C4-2B (cell line): ENCODE measurements at regions not wholly inside any gene's neighbourhood (a gene's known extent, or its start where the extent isn't known, plus 50 kb on each side); places are given as distances from the start of the nearest gene placed in this dataset.

Source experiments
- H3K27ac ChIP-seq: fragments of 450-650 bp; 2 replicates; pipeline ENCODE4 v1.5.1; 2017
- ZFX ChIP-seq: fragments of 450-650 bp; IDR thresholded peaks from 2 replicates; pipeline ENCODE4 v1.6.1; 2017
- TF ChIP-seq, protein P1 (sequence below): fragments of 450-650 bp; conservative IDR thresholded peaks from 2 replicates; pipeline ENCODE4 v1.5.1; 2017; ENCODE audit warnings: mild to moderate bottlenecking

DNA sequence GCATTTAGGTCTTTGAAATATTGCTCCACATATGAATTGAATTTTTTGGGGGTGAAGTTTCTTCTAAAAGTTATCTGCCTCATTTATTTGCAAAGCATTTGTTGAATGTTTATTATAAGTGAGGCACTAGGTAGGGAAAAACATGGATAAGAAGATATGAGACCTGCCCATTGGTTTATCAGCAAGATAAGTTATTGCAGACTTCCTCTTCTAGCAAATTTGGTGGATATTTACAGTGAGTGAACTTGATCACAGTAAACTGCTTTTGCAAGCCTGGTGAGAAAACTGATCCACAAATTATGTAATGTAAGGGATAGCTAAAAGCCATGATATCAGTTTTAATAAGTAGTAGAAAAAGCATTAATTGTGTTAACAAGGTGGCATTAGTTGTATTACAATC is 364.8 kb downstream of the SOCS6 start:
- TF ChIP-seq ZFX, result no peak
- TF ChIP-seq, protein P1, sequence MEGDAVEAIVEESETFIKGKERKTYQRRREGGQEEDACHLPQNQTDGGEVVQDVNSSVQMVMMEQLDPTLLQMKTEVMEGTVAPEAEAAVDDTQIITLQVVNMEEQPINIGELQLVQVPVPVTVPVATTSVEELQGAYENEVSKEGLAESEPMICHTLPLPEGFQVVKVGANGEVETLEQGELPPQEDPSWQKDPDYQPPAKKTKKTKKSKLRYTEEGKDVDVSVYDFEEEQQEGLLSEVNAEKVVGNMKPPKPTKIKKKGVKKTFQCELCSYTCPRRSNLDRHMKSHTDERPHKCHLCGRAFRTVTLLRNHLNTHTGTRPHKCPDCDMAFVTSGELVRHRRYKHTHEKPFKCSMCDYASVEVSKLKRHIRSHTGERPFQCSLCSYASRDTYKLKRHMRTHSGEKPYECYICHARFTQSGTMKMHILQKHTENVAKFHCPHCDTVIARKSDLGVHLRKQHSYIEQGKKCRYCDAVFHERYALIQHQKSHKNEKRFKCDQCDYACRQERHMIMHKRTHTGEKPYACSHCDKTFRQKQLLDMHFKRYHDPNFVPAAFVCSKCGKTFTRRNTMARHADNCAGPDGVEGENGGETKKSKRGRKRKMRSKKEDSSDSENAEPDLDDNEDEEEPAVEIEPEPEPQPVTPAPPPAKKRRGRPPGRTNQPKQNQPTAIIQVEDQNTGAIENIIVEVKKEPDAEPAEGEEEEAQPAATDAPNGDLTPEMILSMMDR, result no peak
- H3K27ac ChIP-seq, result no peak overlapping the region

DNA sequence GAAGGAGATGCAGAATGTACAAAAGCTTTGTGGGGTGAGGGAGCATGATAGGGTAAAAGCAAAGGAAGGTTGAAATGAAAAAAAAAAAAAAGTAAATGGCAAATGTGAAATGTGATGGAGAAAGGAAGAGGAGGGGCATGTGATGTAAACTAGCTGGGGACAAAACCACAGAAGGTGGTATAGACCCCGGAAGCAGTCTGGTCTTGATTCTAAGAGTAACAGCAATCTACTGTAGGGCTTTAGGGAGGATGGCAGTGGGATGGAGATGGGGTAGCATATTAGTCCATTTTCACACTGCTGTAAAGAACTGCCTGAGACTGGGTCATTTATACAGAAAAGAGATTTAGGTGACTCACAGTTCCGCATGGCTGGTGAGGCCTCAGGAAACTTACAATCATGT is 362.0 kb downstream of the SOCS6 start:
- TF ChIP-seq, protein P1, result no peak
- no peak for TF ChIP-seq ZFX
- H3K27ac ChIP-seq, result no peak overlapping the region

DNA sequence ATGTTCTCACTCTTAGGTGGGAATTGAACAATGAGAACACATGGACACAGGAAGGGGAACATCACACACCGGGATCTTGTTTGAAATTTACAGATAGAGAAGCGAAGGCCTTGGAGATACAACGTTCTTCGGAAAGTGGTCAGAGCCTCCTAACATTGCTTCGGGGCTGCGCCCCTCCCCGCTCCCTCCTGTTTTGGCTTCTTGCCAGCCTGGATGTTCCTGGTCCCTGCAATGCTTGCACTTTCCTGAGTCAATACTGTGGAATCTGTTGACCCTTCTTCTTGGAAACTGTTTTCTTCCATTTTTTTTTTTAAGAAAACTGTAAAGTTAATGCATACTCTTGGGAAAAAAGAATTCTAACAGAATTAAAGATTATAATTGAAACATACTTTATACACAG is 360.8 kb downstream of the SOCS6 start:
- TF ChIP-seq ZFX, result no peak
- TF ChIP-seq, protein P1, result no peak

DNA sequence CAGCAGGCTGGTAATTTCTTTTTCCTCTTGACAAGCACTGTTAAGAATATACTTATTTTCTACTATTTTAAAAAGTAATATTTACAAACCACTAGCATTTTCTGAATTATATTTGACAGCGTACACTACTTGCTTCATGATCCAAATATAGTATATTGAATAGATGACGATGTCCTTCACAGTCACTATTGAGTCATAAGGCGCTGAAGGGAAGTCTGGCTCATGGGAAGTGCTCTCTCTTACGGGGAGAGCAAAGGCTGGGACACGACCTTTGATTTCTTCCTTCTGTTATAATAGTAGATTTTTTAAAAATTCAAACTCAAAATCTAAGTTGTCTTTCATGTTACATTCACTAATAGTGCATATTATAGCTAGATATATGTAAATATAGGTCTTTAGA is 357.1 kb downstream of the SOCS6 start:
- no peak overlapping the region for H3K27ac ChIP-seq
- no peak for TF ChIP-seq ZFX

More for the DNA sequence above, 360.8 kb downstream of the SOCS6 start:
- no peak overlapping the region for H3K27ac ChIP-seq

DNA sequence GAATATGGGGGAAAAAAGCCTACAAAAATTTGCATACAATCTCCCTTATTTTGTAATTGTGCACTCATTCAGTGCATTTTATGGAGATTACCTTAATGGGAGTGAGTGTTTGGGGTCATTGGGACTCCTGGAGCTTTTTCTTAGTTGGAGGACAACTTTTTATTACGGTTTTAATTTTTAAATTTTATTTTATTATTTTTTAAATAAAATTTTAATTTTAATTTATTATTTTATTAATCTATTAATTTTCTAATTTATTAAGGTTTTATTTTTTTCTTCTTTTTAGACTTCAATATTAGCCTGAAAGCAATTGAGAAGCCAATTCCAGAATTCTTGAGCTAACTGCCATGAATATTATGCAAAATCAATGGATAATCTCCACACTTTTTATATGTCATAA is 355.0 kb downstream of the SOCS6 start:
- no peak for TF ChIP-seq ZFX
- TF ChIP-seq, protein P1, result no peak
- no peak overlapping the region for H3K27ac ChIP-seq

DNA sequence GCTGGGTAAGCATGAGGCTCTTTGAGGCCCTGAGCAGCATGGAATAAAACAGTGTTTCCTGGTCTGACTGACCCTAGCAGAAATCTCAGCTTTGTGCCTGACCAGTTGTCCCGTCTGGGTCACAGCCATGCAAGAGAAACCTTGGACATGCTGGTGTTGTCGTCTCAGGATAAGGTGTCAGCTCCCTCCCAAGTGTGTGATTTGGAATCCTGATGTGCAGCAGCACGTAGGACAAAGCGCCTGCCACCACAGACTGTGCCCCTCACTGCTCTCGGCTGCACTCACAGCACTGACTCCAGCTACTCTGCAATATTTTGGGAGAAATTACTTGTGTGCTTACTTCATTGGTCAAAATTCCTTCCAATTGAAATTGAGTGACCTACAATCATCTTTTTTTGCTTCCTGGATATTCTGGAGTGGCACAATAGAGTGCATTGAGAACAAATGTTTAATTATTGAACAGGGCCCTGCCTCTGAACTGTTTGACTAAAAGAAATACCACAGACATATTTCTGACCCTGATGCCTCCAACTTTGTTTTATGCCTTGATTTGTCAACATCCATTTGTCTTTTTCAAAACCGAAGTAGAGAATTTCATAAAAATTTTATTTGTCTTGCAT is 352.4 kb downstream of the SOCS6 start:
- TF ChIP-seq, protein P1, result no peak
- TF ChIP-seq ZFX, result no peak
- no peak overlapping the region for H3K27ac ChIP-seq

GRCh38 chr18:70640336-70640887 is 351.6 kb downstream of the SOCS6 start:
- H3K27ac ChIP-seq, result no peak overlapping the region
- TF ChIP-seq, protein P1, result no peak
- TF ChIP-seq ZFX, result no peak

DNA sequence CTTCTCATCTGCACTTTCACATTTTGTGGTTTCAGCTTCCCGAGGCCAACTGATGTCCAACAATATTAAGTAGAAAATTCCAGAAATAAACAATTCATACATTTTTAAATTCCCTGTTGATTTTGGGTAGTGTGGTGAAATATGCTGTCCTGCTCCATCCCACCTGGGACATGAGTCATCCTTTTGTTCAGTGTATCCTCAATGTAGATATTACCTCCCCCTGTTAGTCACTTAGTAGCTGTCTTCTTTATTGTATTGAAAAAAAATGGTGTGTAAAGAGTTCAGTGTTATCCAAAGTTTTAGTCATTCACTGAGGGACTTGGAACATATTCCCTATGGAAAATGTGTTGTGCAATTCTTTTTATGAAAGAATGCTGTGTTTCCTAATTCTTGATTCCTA is 348.1 kb downstream of the SOCS6 start:
- TF ChIP-seq ZFX, result no peak
- TF ChIP-seq, protein P1, result no peak
- no peak overlapping the region for H3K27ac ChIP-seq
